Ectodermal cell (in vitro differentiated cells): ENCODE measurements at regions not wholly inside any gene's neighbourhood (a gene's known extent, or its start where the extent isn't known, plus 50 kb on each side); places are given as distances from the start of the nearest gene placed in this dataset.

ENCODE experiments used
- H3K27ac ChIP-seq: 2 replicates; pipeline ENCODE4 v1.7.0; 2013; ENCODE audit warnings: mild to moderate bottlenecking, low read depth, low read length; ENCODE audit not compliant: insufficient read depth, poor library complexity, severe bottlenecking
- H3K27me3 ChIP-seq: 2 replicates; pipeline ENCODE4 v1.7.0; 2013; ENCODE audit warnings: mild to moderate bottlenecking, low read length; ENCODE audit not compliant: insufficient read depth, control insufficient read depth, poor library complexity, severe bottlenecking
- H3K36me3 ChIP-seq: one replicate; pipeline ENCODE4 v1.7.0; 2013; ENCODE audit warnings: low read length; ENCODE audit not compliant: control insufficient read depth, insufficient read depth
- H3K4me1 ChIP-seq: one replicate; pipeline ENCODE4 v1.7.0; 2013; ENCODE audit warnings: low read length; ENCODE audit not compliant: control insufficient read depth, insufficient read depth
- H3K4me3 ChIP-seq: 2 replicates; pipeline ENCODE4 v1.7.0; 2013; ENCODE audit warnings: low read depth, low read length, control low read depth; ENCODE audit not compliant: insufficient read depth
- H3K9me3 ChIP-seq: 2 replicates; pipeline ENCODE4 v1.7.0; 2013; ENCODE audit warnings: mild to moderate bottlenecking, low read length, moderate library complexity; ENCODE audit not compliant: control insufficient read depth
- WGBS, 2 experiments: methylation state at CpG; one replicate each; pipeline ENCODE4 v1.1.7; 2013; ENCODE audit warnings: missing lambda C conversion rate in 2 of 2; 5-methylcytosine and 5-hydroxymethylcytosine counted together

- 92 to 100% methylated on average over 1 of the region's 1 CpG for WGBS, 2 experiments
- Histone ChIP-seq H3K27ac (no peak overlapping the region), H3K27me3 (no peaks in the 10 kb centered on the region), H3K9me3 (no peaks in the 10 kb centered on the region), H3K36me3 (no peaks in the 10 kb centered on the region), H3K4me3 (no peak overlapping the region), H3K4me1 (no peaks in the 10 kb centered on the region)
Observed at GRCh38 chr10:111357859-111358258, 281.0 kb downstream of the ADRA2A start.

DNA sequence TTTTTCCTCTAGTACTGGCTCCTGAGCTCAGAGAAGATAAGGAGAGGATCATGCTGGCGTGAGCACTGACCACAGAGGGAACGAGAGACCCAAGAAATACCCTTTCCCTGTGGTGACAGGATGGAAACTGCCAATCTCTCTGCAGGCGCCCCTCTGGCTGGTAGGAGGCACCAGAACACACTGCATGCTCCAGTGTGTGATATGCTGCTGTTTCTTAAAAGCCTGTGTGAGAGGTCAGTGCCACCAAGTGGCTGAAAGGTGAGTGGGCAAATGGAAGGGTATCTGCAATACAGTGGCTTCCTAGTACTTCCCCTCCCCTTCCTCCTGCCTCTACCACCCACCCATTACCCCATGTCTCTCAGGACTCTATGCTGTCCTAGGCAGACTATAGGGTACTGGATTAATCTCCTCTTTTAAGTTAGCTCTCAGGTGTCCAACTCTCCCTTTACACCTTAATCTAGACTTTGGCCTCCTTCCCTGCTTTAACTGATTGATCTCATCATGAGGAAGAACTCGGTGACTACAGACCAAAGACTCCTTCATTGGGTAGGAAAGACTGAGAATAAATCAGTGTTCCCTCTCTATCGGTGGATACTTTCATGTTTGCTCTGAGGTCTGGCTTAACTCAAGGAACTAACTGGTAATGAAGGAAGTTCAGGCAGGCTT, 283.6 kb downstream of the ADRA2A start:
- Histone ChIP-seq H3K4me3 (no peak overlapping the region), H3K36me3 (no peaks in the 10 kb centered on the region), H3K27me3 (no peaks in the 10 kb centered on the region), H3K4me1 (no peaks in the 10 kb centered on the region), H3K9me3 (no peaks in the 10 kb centered on the region), H3K27ac (no peak overlapping the region)
- WGBS, 2 experiments = 51 to 62% methylated on average over 5 of the region's 5 CpGs

- Histone ChIP-seq H3K4me1 (no peaks in the 10 kb centered on the region), H3K36me3 (no peaks in the 10 kb centered on the region), H3K27me3 (no peaks in the 10 kb centered on the region), H3K4me3 (no peak overlapping the region), H3K27ac (no peak overlapping the region), H3K9me3 (no peaks in the 10 kb centered on the region)
- WGBS, 2 experiments = 91 to 97% methylated on average over 2 of the region's 2 CpGs
Observed at GRCh38 chr10:111367531-111367930, 290.7 kb downstream of the ADRA2A start.

GRCh38 chr10:111370101-111370500, 293.3 kb downstream of the ADRA2A start:
- no peak overlapping the region for H3K4me3 ChIP-seq
- H3K27me3 ChIP-seq = no peaks in the 10 kb centered on the region
- WGBS, 2 experiments = 19 to 34% methylated on average over 3 of the region's 3 CpGs
- H3K36me3 ChIP-seq = no peaks in the 10 kb centered on the region
- no peaks in the 10 kb centered on the region for H3K9me3 ChIP-seq
- H3K4me1 ChIP-seq = no peaks in the 10 kb centered on the region
- no peak overlapping the region for H3K27ac ChIP-seq

GRCh38 chr10:111373696-111374095, 296.9 kb downstream of the ADRA2A start:
- H3K4me1 ChIP-seq = no peaks in the 10 kb centered on the region
- H3K27ac ChIP-seq = no peak overlapping the region
- no peak overlapping the region for H3K4me3 ChIP-seq
- H3K27me3 ChIP-seq = no peaks in the 10 kb centered on the region
- WGBS, 2 experiments = 84 to 90% methylated on average over 1 of the region's 1 CpG
- no peaks in the 10 kb centered on the region for H3K36me3 ChIP-seq
- H3K9me3 ChIP-seq = no peaks in the 10 kb centered on the region

DNA sequence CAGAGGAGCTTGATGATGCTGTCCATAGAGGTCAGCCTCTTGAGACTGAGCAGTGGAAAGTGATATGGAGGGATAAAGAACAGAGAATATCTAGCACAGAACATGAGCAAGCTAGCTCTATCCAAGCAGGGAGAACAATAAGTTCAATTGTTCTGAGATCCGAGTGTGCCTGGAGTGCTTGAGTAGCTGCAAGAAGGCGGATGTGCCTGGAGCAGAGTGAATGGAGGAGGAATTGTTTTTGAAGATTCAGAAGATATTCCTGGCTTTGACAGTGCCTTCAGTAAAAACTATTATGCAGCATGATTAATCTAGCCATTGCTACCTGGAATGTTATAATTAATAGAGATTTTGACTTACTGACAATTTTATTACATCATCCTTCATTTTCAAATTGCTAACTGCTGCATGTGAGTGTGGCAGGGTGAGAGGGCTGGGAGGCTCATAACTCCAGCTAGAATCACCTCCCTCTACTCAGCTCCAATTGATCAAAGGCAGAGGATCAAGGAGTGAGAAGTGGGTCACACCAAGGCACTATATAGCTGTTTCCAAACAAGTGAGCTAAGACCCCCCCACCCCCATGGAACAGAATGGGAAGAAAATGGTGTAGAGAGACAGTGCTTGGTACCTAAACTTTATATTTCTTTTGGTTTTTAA, 302.8 kb downstream of the ADRA2A start:
- H3K9me3 ChIP-seq = no peaks in the 10 kb centered on the region
- H3K4me3 ChIP-seq = no peak overlapping the region
- H3K4me1 ChIP-seq = no peaks in the 10 kb centered on the region
- no peak overlapping the region for H3K27ac ChIP-seq
- WGBS, 2 experiments = 92 to 97% methylated on average over 2 of the region's 2 CpGs
- no peaks in the 10 kb centered on the region for H3K27me3 ChIP-seq
- H3K36me3 ChIP-seq = no peaks in the 10 kb centered on the region

GRCh38 chr10:111384556-111384955, 307.7 kb downstream of the ADRA2A start:
- no peaks in the 10 kb centered on the region for H3K9me3 ChIP-seq
- no peaks in the 10 kb centered on the region for H3K4me1 ChIP-seq
- no peak overlapping the region for H3K4me3 ChIP-seq
- no peaks in the 10 kb centered on the region for H3K27me3 ChIP-seq
- H3K27ac ChIP-seq = no peak overlapping the region
- no peaks in the 10 kb centered on the region for H3K36me3 ChIP-seq

DNA sequence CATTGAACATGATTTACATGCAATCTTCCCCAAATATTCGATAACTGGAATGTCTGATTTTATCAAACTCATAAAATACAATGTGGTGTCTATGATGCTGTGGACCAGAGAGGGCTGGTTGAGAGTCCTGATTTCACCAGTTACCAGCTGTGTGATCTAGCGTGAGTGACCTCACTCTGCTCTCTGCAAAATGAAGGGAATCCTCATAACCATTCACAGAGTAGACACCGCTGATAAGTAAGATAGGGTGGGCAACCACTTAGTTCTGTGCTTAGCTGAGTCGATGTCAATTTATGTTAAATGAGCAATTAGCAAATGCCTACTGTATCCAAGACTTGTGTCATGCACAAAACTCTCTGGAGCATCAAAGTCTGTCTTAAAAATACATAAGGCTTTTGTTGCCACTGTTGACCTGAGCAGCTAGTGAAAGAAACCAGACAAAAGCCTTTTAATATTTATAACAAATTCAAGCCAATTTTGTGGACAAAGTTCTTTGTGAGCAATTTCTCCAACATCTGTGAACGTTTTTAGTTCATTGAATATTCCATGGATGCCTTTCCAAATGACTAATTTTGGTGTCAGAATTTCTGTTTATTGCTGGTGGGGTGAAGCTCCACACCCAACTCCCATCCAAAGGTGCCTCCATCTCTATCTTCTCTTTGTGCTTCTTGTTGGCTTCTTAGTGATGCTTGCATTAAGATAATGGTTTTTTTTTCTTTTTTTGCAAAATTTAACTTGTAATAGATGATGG, 314.2 kb downstream of the ADRA2A start:
- Histone ChIP-seq H3K27ac (no peak overlapping the region), H3K4me1 (no peaks in the 10 kb centered on the region), H3K27me3 (no peaks in the 10 kb centered on the region), H3K9me3 (no peaks in the 10 kb centered on the region), H3K4me3 (no peak overlapping the region), H3K36me3 (no peaks in the 10 kb centered on the region)
- WGBS, 2 experiments = 86 to 93% methylated on average over 4 to 5 of the region's 5 CpGs

- no peaks in the 10 kb centered on the region for H3K27me3 ChIP-seq
- WGBS, 2 experiments = 86 to 94% methylated on average over 2 of the region's 2 CpGs
- H3K27ac ChIP-seq = no peak overlapping the region
- no peak overlapping the region for H3K4me3 ChIP-seq
- H3K36me3 ChIP-seq = no peaks in the 10 kb centered on the region
- no peaks in the 10 kb centered on the region for H3K9me3 ChIP-seq
- H3K4me1 ChIP-seq = no peaks in the 10 kb centered on the region
Observed at GRCh38 chr10:111392159-111392558, 315.3 kb downstream of the ADRA2A start.

- Histone ChIP-seq H3K27me3 (no peaks in the 10 kb centered on the region), H3K9me3 (no peaks in the 10 kb centered on the region), H3K27ac (no peak overlapping the region), H3K4me3 (no peak overlapping the region), H3K4me1 (no peaks in the 10 kb centered on the region), H3K36me3 (no peaks in the 10 kb centered on the region)
- WGBS, 2 experiments = 0% methylated on average over 1 of the region's 1 CpG
Observed at GRCh38 chr10:111392910-111393309, 316.1 kb downstream of the ADRA2A start.
